Renal pelvis (tissue), 1 donor: ENCODE measurements at regions not wholly inside any gene's neighbourhood (a gene's known extent, or its start where the extent isn't known, plus 50 kb on each side); places are given as distances from the start of the nearest gene placed in this dataset.
"Not testable (repeated sequence)": the region's sequence is repeated elsewhere in the genome, so short reads cannot be mapped to it uniquely, and the experiment has no call there.

Source experiments
- DNase-seq: peaks from one replicate; pipeline ENCODE4 v3.0.0-alpha.2; 2013

DNA sequence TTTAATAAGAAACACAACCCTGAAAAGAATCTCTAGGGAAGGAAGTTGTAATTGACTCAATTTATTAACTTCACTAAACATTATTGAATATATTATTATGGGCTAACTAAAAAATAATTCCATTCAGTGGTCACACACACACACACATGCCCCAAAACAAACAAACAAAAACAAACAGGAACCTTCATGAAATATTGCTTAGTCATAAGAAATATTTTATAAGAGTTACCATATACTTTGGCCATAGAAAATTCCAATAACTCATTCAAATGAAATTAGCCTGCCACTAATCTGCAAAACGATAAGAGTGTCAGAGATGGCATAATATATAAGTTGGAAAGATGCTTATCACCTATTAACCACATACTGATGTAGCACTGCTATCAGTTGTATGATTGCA is 268.4 kb upstream of the AMIGO2 start:
- DNase-seq = no peak

DNA sequence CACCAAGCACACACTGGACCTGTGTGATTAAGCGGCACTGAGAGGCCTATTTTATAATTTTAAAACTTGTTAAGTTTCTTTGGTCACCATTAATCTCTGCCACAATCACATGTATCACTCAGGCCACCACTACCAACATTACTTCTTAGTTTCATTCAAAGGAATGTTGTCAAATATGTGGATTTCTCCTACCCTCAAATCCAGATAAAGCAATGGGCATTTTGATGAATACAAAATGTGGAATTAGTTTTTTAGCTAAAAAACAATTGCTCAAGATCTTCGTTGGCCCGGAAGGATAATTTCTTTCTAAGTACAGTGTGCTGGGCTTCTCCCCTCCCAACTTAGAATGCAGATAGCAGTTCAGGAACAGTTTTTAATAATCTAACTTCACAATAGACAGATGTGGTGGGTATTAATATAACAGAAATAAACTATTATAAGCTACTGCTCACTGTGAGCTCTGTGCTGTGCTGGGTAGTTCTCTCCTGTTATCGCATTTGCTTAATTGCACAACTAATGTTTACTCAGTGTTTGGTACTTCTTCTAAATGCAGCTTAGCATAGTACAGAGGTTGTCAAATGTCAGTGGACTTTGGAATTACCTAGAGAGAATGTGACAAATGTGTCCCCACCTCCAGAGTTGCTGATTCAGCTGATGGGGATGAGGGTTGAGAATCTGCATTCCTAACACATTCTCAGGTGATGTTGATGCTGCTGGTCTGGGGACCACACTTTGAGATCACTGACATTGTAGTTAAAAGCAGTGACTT is 266.7 kb upstream of the AMIGO2 start:
- no peak for DNase-seq

DNA sequence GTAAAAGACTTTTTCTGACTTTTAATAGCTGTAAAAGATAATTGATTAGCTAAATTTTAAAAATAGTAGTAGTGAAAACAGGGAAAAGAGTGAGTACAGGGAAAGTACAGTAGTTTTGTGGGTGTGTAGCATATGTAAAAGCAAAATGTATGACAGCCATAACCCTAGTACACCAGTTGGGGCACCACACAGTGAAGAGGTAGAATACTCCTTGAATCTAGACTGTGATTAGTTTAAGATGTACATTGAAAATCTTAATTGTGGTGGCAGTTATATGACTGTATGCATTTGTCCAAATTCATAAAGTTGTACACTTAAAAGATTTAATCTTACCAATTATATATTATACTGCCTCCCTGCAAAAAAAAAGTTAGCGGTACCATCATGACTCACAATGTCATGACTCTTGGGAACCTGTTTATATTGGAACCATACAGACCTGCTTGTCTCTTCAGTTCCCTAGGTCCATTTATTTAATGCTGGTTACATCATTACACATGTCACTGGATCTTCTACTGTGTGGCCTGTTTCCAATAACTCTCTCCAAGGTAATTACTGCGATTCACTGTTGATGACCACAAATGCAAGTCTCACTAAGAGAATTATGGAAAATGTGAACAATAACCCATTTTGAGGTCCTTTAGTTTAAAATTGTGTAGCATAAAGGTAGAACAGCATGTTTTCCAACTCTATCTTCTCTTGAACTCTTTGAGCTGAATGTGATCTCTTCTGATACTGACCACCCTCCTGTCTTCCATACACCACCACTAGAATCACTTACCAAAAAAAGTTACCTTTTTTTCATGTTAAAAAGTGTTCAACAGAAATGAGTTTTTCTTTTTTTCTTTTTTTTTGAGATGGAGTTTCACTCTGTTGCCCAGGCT is 264.2 kb upstream of the AMIGO2 start:
- no peak for DNase-seq

DNA sequence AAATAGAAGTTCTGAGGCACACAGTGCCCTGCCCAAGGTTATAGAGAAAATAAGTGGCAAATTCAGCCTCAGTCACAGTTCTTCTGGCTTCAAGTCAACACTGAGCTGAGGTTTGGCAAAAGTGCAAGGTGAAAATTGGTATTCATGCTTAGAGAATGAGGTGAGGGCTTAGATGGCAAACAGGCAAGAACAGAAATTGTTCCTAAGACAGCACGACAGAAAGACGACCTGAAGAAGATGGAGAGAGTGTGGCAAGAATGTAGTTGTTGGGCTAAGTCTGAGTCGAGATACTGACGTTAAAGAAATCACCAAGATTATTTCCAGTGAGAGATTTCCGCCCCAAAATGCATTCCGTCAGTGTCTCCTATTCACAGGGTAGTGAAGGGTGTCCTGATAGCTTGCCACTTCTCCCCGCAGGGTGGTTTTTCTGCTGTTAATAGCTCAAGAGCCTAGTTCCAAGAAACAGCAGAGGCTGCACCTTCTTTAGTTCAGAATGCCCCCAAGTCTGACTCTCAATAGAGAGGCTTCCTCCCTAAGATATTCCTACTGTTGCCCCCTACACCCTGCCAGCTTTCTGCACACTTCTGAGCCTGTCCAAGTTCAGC is 260.8 kb upstream of the AMIGO2 start:
- no peak for DNase-seq

DNA sequence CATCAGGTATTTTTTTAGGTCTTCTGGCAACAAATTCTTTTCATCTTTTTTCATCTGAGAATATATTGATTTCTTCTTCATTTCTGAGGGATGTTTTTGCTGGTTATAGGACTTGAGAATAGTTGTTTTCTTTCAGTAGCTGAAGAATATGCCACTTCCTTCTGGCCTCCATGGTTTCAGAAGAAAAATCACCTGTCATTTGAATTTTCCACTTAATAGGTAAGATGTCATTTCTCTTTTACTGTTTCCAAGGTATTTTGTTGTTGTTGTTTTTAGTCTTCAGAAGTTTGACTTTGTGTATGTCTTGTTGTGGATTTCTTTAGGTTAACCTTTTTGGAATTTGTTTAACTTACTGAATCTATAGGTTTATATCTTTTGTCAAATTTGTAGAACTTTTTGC is 257.8 kb upstream of the AMIGO2 start:
- DNase-seq = no peak

DNA sequence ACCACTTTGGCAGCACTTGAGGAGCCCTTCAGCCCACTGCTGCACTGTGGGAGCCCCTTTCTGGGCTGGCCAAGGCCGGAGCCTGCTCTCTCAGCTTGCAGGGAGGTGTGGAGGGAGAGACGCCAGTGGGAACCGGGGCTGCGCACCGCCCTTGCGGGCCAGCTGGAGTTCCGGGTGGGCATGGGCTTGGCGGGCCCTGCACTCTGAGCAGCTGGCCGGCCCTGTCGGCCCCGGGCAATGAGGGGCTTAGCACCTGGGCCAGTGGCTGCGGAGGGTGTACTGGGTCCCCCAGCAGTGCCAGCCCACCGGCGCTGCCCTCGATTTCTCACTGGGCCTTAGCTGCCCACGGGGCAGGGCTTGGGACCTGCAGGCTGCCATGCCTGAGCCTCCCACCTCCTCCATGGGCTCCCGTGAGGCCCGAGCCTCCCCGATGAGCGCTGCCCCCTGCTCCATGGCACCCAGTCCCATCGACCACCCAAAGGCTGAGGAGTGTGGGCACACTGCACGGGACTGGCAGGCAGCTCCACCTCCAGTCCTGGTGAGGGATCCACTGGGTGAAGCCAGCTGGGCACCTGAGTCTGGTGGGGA is 253.6 kb upstream of the AMIGO2 start:
- not testable (repeated sequence) for DNase-seq

DNA sequence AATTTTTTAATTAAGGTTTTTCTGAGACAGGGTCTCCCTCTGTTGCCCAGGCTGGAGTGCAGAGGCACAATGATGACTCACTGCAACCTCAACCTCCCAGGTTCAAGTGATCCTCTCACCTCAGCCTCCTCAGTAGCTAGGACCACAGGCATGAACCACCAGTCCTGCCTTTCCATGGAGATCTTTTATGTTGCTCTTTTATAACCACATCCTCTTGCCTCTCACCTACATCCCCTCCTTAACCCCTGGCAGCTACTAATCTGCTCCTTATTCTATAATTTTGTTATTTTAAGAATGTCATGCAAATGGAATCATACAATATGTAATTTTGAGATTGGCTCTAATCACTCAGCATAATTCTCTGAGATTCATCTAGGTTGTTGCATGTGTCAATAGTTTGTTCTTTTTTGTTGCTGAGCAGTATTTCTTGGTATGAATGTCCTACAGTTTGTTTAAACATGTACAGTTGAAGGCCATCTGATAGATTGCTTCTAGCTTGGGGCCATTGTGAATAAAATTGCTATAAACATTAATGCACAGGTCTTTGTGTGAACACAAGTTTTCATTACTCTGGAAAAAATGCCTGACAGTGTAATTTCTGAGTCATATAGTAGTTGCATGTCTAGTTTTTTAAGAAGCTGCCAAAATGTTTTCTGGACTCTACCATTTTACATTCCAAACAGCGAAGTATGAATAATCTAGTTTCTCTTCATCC is 249.2 kb upstream of the AMIGO2 start:
- DNase-seq = no peak

DNA sequence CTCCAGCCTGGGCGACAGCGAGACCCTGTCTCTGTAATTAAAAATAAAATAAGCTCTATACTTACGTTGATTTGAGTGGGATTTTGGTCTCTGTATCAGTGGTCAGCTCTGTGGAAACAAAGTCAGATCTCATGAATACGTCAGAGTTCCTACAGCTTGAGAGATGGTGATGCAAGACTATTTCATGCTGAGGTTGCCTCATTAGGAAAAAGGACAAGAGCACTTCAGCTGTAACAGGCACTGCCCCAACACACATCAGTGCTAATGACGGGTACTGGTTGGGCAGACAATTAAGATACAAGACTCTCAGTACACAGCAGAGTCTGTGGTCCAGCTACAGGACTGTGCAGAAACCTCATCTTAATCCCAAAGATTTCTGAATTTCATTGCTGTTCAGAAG is 246.4 kb upstream of the AMIGO2 start:
- DNase-seq = no peak

DNA sequence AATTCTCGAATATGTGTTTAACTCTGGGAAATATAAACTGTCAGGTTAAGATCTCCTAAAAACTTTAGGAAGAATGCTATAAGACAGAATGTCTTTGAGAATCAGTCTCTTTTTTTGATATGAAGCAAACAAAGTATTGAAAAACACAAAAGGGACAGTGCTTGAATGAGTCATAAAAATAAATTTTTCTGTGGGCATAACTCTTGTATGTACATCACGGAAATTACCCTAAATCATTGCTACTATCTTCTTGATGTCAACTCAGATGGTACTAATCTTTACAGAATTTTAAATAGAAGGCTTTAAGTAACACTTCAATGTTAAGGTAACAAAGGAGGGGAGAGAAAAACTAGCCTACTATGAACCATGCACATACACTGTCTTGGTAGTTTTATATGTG is 244.0 kb upstream of the AMIGO2 start:
- no peak for DNase-seq

DNA sequence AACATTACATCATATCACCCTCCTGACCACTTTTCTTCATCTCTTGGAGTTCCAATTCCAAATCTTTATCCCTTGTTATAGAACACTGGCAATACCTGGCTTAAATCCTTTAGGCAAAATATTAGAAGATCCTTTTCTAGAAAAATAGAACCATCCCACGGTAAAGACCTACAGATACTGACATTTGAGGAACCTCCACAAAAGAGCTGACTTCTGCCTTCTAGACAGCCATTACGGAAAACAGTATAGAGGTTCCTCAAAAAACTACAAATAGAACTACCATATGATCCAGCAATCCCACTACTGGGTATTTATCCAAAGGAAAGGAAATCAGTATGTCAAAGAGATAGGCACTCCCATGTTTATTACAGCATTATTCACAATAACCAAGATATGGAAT is 241.7 kb upstream of the AMIGO2 start:
- DNase-seq = no peak

DNA sequence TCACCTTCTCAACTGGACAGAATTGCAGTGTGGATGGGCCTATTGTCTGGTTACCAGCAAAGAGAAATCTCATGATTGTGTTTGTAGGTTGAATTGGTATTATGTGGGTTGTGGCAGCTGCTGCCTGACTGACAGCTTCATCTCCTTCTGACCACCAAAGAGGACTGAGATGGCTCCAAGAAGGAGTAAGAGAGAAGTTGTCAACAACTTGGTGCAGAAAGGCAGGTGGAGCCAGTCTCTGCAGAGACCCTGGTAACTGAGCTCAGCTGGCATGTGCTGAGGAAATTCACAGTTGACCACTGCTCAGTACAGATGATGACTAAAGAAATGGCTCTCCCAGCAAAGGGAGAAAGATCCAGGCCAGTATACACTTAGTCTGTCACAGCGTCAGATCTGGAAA is 240.0 kb upstream of the AMIGO2 start:
- DNase-seq = no peak

DNA sequence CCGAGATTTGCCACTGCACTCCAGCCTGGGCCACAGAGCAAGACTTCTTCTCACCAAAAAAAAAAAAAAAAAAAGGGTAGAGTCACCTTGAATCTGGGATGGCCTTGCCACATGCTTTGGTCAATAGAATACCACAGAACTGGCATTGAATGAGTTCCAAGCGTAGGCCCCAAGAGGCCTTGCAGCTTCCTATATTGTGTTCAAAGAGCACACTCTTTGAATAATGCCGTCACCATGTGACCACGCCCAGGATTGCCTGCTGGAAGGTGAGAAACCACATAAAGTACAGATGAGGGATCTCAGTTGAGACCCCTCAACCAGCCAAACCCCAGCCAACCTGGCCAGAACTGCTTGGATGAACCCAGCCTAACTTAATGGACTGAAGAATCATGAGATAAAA is 239.2 kb upstream of the AMIGO2 start:
- DNase-seq = no peak

DNA sequence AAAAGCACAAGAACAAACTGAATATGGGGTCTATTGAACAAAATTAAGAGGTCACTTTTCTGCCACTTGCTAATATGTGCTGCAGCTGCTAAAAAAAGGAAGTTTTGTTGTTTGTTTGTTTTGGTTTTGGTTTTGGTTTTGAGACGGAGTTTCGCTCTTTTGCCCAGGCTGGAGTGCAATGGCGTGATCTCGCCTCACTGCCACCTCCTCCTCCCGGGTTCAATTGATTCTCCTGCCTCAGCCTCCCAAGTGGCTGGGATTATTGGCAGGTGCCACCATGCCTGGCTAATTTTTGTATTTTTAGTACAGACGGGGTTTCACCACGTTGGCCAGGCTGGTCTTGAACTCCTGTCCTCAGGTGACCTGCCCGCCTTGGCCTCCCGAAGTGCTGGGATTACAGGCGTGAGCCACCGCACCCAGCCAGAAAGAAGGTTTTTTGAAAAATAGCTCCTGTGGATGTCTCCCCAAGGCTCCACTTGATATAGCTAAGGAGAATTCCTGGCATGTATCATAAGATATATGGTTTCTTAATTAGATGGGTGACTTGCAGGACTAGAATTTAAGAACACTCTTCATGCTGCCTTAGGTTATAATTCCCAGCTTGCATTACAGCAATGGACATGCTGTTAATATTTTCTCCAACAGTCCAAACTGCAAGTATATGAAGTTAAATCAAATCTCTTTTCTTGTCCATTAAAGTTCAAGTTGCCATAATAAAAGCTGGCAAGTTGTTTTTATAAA is 237.6 kb upstream of the AMIGO2 start:
- no peak for DNase-seq

DNA sequence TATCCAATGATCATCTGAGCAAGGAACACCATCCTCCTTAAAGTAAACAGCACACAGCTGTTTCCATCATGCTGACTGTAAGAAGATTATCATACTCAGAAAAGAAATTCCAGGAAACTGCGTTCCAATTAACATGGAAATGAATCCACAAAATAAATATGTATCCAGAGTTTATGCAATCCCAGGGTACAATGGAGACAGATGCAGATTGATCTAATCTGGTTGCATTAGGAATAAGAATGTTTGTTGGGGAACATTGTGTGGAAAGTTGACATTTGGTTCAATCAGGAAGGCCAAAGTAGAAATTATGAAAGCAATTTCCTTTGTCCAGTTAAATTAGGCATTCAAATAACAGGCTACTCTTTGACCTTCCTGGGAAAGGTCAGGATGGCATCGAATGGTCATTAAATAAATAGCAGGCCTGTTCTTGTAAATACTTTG is 236.9 kb upstream of the AMIGO2 start:
- DNase-seq = no peak

DNA sequence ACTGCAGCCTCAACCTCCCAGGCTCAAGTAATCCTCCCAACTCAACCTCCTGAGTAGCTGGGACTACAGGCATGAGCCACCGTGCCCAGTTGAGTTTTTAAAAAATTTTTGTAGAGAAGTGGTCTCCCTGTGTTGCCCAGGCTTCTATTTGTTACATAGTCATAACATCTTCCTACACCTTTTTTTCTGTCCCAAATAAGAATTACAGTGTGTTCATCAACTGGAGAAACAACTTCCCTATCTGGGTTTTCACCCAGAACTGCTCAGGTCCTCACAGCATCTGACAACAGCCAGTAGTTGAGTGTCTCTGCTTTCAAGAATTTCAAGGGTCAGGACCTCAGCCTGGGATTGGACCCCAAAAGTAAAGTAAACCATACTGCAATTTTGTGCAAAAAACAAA is 235.2 kb upstream of the AMIGO2 start:
- no peak for DNase-seq

DNA sequence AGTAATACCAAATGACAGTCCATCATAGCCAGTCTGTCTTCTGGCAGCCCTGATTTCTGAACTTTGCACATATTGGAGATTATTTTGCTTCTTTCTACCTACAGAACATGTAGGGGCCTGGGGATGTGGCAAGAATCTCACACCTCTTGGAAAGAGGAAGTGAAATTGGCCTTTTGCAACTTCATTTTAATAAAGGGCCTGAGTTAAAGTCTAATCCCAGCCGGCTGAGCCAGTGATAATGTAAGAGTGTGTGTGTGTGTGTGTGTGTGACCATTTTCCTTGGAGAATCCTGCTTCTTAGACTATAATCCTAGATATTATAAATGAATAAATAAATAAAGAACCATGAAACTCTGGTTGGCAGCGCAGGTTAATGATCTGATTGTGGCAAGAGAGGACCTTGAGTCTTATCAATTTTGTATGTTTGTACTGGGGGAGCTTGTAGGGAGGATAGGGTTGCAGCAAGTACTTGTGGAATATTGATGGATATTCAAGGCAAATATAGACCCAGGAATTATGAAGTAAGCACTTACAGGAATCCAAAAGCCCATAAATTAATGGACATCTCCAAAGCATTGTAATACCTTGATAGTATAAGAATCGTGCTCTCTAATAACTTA is 233.2 kb upstream of the AMIGO2 start:
- no peak for DNase-seq

DNA sequence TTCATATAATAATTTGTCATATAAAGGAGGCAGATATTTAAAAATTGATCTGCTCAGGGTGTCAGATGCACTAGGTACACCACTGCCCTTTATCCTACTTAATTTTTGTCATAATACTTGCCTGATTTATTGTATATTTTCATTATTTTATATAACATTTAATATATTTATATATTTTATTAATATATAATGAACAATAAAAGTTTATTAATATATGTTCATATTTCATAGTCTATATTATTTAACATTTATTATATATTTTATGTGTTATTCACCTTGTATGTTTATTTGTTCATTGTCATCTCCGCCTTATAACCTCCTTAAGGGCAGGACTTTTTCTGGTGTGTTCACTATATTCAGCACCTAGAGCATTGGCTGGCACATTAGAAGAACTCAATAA is 232.4 kb upstream of the AMIGO2 start:
- no peak for DNase-seq

DNA sequence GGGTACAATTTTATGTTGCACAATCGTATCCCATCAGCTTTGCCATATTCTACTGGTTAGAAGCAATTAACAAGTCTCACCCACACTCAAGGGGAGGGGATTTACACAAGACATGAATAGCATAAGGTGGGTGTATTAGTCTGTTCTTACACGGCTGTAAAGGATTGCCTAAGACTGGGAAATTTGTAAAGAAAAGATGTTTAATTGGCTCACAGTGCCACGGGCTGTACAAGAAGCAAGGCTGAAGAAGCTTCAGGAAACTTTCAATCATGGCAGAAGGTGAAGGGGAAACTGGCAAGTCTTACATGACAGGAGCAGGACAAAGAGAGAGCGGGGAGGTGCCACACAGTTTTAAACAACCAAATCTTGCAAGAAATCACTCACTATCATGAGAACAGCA is 231.8 kb upstream of the AMIGO2 start:
- DNase-seq = no peak

DNA sequence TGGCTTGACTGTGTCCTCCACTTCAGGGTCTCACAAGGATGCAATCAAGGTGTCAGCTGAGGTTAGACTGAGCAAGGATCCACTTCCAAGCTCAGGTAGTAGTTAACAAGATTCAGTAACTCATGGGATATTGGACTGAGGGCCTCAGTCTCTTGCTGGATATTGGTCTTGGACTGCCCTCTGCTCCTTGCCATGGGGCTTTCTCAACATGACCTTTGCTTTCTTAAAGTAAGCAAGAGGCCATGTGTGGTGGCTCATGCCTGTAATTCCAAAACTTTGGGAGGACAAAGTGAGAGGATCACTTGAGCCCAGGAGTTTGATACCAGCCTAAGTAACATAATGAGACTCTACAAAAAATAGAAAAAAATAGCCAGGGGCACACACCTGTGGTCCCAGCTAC is 231.3 kb upstream of the AMIGO2 start:
- DNase-seq = no peak

DNA sequence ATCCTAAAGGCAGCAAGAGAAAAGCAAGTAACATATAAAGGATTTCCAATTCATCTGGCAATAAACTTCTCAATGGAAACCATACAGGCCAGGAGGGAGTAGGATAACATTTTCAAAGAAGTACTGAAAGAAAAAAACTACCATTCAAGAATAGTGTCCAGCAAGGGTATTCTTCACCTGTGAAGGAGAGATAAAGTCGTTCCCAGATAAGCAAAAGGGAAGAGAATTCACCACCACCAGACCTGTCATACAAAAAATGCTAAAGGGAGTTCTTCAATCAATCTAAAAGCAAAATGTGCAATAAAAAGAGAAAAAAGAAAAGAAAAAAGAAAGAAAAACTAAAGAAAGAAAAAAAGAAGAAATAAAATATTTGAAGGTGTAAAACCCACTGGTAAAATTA is 228.9 kb upstream of the AMIGO2 start:
- no peak for DNase-seq
